GM18505 (cell line): ENCODE measurements at regions not wholly inside any gene's neighbourhood (a gene's known extent, or its start where the extent isn't known, plus 50 kb on each side); places are given as distances from the start of the nearest gene placed in this dataset.

Experiments
- ATAC-seq: cut with Tn5 transposase; IDR thresholded peaks from one replicate; pipeline ENCODE4 v1.9.1; 2021; ENCODE audit not compliant: unreplicated experiment
- POLR2A ChIP-seq: IDR thresholded peaks from 4 replicates; pipeline ENCODE4 v1.6.1; 2011; ENCODE audit warnings: borderline replicate concordance; ENCODE audit not compliant: insufficient read depth, insufficient read length; ENCODE audit errors: extremely low read depth

GRCh38 chr10:108147346-108147745, 982.8 kb upstream of the SORCS1 start:
- no peak for ATAC-seq
- TF ChIP-seq POLR2A = no peak

GRCh38 chr10:108141064-108141463, 976.6 kb upstream of the SORCS1 start:
- no peak for TF ChIP-seq POLR2A
- no peak for ATAC-seq

- no peak for ATAC-seq
- no peak for TF ChIP-seq POLR2A
Observed at GRCh38 chr10:108132303-108132702, 967.8 kb upstream of the SORCS1 start.

GRCh38 chr10:108130575-108130974, 966.1 kb upstream of the SORCS1 start:
- no peak for ATAC-seq
- TF ChIP-seq POLR2A = no peak

- TF ChIP-seq POLR2A = no peak
- ATAC-seq = no peak
Observed at GRCh38 chr10:108112218-108112617, 947.7 kb upstream of the SORCS1 start.

- no peak for TF ChIP-seq POLR2A
- no peak for ATAC-seq
Observed at GRCh38 chr10:108104551-108105156, 940.1 kb upstream of the SORCS1 start.

GRCh38 chr10:108097258-108097657, 932.8 kb upstream of the SORCS1 start:
- no peak for ATAC-seq
- no peak for TF ChIP-seq POLR2A

- no peak for ATAC-seq
- TF ChIP-seq POLR2A = no peak
Observed at GRCh38 chr10:108095932-108096925, 931.7 kb upstream of the SORCS1 start.

GRCh38 chr10:108090476-108091215, 926.1 kb upstream of the SORCS1 start:
- ATAC-seq = no peak
- no peak for TF ChIP-seq POLR2A

GRCh38 chr10:108086502-108086901, 922.0 kb upstream of the SORCS1 start:
- no peak for ATAC-seq
- TF ChIP-seq POLR2A = no peak

GRCh38 chr10:108082596-108082995, 918.1 kb upstream of the SORCS1 start:
- no peak for TF ChIP-seq POLR2A
- ATAC-seq = no peak

- TF ChIP-seq POLR2A = no peak
- no peak for ATAC-seq
Observed at GRCh38 chr10:108078263-108078662, 913.8 kb upstream of the SORCS1 start.

- no peak for ATAC-seq
- no peak for TF ChIP-seq POLR2A
Observed at GRCh38 chr10:108072466-108072865, 908.0 kb upstream of the SORCS1 start.
